GM23248 (cell line): ENCODE measurements at regions not wholly inside any gene's neighbourhood (a gene's known extent, or its start where the extent isn't known, plus 50 kb on each side); places are given as distances from the start of the nearest gene placed in this dataset.

Source experiments
- EZH2 ChIP-seq: fragments of 200-600 bp; sonication (generic); IDR thresholded peaks from 2 replicates; pipeline ENCODE4 v1.6.1; 2018; ENCODE audit warnings: antibody characterized with exemption, mild to moderate bottlenecking; ENCODE audit not compliant: insufficient read depth, poor library complexity, severe bottlenecking
- EZH2phosphoT487 ChIP-seq: fragments of 200-600 bp; sonication (generic); IDR thresholded peaks from 2 replicates; pipeline ENCODE4 v1.6.1; 2018; ENCODE audit warnings: antibody characterized with exemption, moderate library complexity, mild to moderate bottlenecking, low read depth; ENCODE audit not compliant: insufficient read depth

DNA sequence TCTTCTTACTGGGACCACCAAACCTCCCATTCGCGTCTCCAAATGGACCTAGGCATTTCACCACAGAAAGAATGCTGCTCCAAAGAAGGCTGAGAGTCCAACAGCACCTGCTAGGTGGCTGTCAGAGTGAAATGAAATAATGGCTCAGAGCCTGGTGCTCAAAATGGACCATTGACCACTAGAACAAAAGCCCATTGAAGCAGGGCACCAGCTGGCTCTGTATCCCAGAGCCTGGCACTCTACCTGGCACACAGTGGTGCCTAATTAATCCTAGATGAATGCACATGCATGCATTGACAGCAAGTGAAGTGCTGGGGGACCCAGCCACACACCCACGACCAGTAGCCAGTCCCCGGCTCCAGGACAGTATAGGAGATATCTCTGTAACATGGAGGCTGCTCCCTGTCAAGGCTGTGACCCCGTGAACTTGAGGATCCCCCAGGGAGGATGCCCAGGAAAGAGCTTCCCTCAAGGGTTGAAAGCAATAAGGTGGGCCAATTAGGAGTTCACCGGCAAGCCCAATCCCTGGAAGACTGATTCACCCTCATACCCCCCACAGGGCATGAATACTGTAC is 261.3 kb downstream of the TNS1 start:
- TF ChIP-seq EZH2phosphoT487: no peak
- no peak for TF ChIP-seq EZH2
